Mucosa of stomach (tissue), 1 donor: ENCODE measurements at regions not wholly inside any gene's neighbourhood (a gene's known extent, or its start where the extent isn't known, plus 50 kb on each side); places are given as distances from the start of the nearest gene placed in this dataset.

ENCODE experiments used
- H3K27me3 ChIP-seq: one replicate; pipeline ENCODE4 v1.7.0; 2013; ENCODE audit warnings: mild to moderate bottlenecking, low read length; ENCODE audit not compliant: control insufficient read depth, insufficient read depth
- H3K36me3 ChIP-seq: one replicate; pipeline ENCODE4 v1.7.0; 2013; ENCODE audit warnings: low read length; ENCODE audit not compliant: control insufficient read depth, insufficient read depth
- H3K4me1 ChIP-seq: one replicate; pipeline ENCODE4 v1.7.0; 2013; ENCODE audit warnings: mild to moderate bottlenecking, low read length; ENCODE audit not compliant: control insufficient read depth, insufficient read depth
- H3K4me3 ChIP-seq: one replicate; pipeline ENCODE4 v1.7.0; 2013; ENCODE audit warnings: low read length
- H3K9ac ChIP-seq: one replicate; pipeline ENCODE4 v1.7.0; 2013; ENCODE audit warnings: mild to moderate bottlenecking, low read length, moderate library complexity
- H3K9me3 ChIP-seq: one replicate; pipeline ENCODE4 v1.7.0; 2013; ENCODE audit warnings: mild to moderate bottlenecking, low read length, moderate library complexity; ENCODE audit not compliant: control insufficient read depth
- donor health status: Pancreatic carcinoma.

- no peaks in the 10 kb centered on the region for H3K9me3 ChIP-seq
- H3K4me3 ChIP-seq, result no peak overlapping the region
- no peaks in the 10 kb centered on the region for H3K27me3 ChIP-seq
- H3K9ac ChIP-seq, result no peak overlapping the region
- H3K4me1 ChIP-seq, result no peaks in the 10 kb centered on the region
- no peaks in the 10 kb centered on the region for H3K36me3 ChIP-seq
Measured at GRCh38 chr1:228894442-228894989, 159.2 kb downstream of the RHOU start.

- Histone ChIP-seq H3K4me3 (no peak overlapping the region), H3K9me3 (no peaks in the 10 kb centered on the region), H3K36me3 (no peaks in the 10 kb centered on the region), H3K9ac (no peak overlapping the region), H3K4me1 (peaks cover 12% of the 10 kb centered on the region), H3K27me3 (no peaks in the 10 kb centered on the region)
Measured at GRCh38 chr1:228897901-228898300, 162.6 kb downstream of the RHOU start.

- Histone ChIP-seq H3K36me3 (no peaks in the 10 kb centered on the region), H3K9me3 (no peaks in the 10 kb centered on the region), H3K9ac (no peak overlapping the region), H3K4me3 (no peak overlapping the region), H3K27me3 (no peaks in the 10 kb centered on the region), H3K4me1 (peaks cover 17% of the 10 kb centered on the region)
Measured at GRCh38 chr1:228898582-228898992, 163.3 kb downstream of the RHOU start.

- Histone ChIP-seq H3K36me3 (no peaks in the 10 kb centered on the region), H3K9me3 (no peaks in the 10 kb centered on the region), H3K9ac (no peak overlapping the region), H3K4me1 (peaks cover 21% of the 10 kb centered on the region), H3K4me3 (no peak overlapping the region), H3K27me3 (no peaks in the 10 kb centered on the region)
Measured at GRCh38 chr1:228899421-228899956, 164.2 kb downstream of the RHOU start.

- Histone ChIP-seq H3K4me1 (peaks cover 21% of the 10 kb centered on the region), H3K9me3 (no peaks in the 10 kb centered on the region), H3K27me3 (no peaks in the 10 kb centered on the region), H3K4me3 (no peak overlapping the region), H3K36me3 (no peaks in the 10 kb centered on the region), H3K9ac (no peak overlapping the region)
Measured at GRCh38 chr1:228900099-228900885, 165.0 kb downstream of the RHOU start.

GRCh38 chr1:228900886-228901392 is 165.7 kb downstream of the RHOU start:
- no peak overlapping the region for H3K9ac ChIP-seq
- no peaks in the 10 kb centered on the region for H3K9me3 ChIP-seq
- no peaks in the 10 kb centered on the region for H3K27me3 ChIP-seq
- H3K4me3 ChIP-seq, result no peak overlapping the region
- peaks cover 21% of the 10 kb centered on the region for H3K4me1 ChIP-seq
- H3K36me3 ChIP-seq, result no peaks in the 10 kb centered on the region

- Histone ChIP-seq H3K4me3 (no peak overlapping the region), H3K36me3 (no peaks in the 10 kb centered on the region), H3K27me3 (no peaks in the 10 kb centered on the region), H3K9me3 (no peaks in the 10 kb centered on the region), H3K4me1 (peaks cover 21% of the 10 kb centered on the region), H3K9ac (no peak overlapping the region)
Measured at GRCh38 chr1:228901936-228902681, 166.8 kb downstream of the RHOU start.

GRCh38 chr1:228902781-228903433 is 167.6 kb downstream of the RHOU start:
- no peak overlapping the region for H3K4me3 ChIP-seq
- no peaks in the 10 kb centered on the region for H3K9me3 ChIP-seq
- no peaks in the 10 kb centered on the region for H3K36me3 ChIP-seq
- peaks cover 21% of the 10 kb centered on the region for H3K4me1 ChIP-seq
- no peaks in the 10 kb centered on the region for H3K27me3 ChIP-seq
- H3K9ac ChIP-seq, result peak overlapping the region; percentile 8

- peaks cover 21% of the 10 kb centered on the region for H3K4me1 ChIP-seq
- H3K9ac ChIP-seq, result peak overlapping the region; percentile 8
- no peaks in the 10 kb centered on the region for H3K9me3 ChIP-seq
- H3K36me3 ChIP-seq, result no peaks in the 10 kb centered on the region
- no peak overlapping the region for H3K4me3 ChIP-seq
- H3K27me3 ChIP-seq, result no peaks in the 10 kb centered on the region
Measured at GRCh38 chr1:228903434-228904071, 168.3 kb downstream of the RHOU start.

- H3K4me1 ChIP-seq, result peaks cover 21% of the 10 kb centered on the region
- no peaks in the 10 kb centered on the region for H3K9me3 ChIP-seq
- H3K9ac ChIP-seq, result no peak overlapping the region
- H3K4me3 ChIP-seq, result no peak overlapping the region
- no peaks in the 10 kb centered on the region for H3K36me3 ChIP-seq
- H3K27me3 ChIP-seq, result no peaks in the 10 kb centered on the region
Measured at GRCh38 chr1:228904222-228904621, 168.9 kb downstream of the RHOU start.

GRCh38 chr1:228905701-228906101 is 170.4 kb downstream of the RHOU start:
- no peaks in the 10 kb centered on the region for H3K27me3 ChIP-seq
- H3K4me1 ChIP-seq, result peaks cover 16% of the 10 kb centered on the region
- H3K4me3 ChIP-seq, result no peak overlapping the region

More at GRCh38 chr1:228905701-228906101, 170.4 kb downstream of the RHOU start:
- no peak overlapping the region for H3K9ac ChIP-seq
- H3K9me3 ChIP-seq, result no peaks in the 10 kb centered on the region
- no peaks in the 10 kb centered on the region for H3K36me3 ChIP-seq
